ENCODE measurements at regions not wholly inside any gene's neighbourhood (a gene's known extent, or its start where the extent isn't known, plus 50 kb on each side); places are given as distances from the start of the nearest gene placed in this dataset.

- Histone ChIP-seq H3K4me1 (peaks cover 15 to 16% of the 10 kb centered on the region in 2 donors), H3K36me3 (no peaks in the 10 kb centered on the region), H3K4me3 (replicated peaks in 1 of 3) (no peak overlapping the region), H3K9me3 (no peaks in the 10 kb centered on the region), H3K27ac (peak overlapping the region in 1 of 3 donors; percentile 34), H3K27me3 (no peaks in the 10 kb centered on the region)
- intact Hi-C loops (cut with DNase I) = no loop called here
- TF ChIP-seq CTCF (IDR thresholded peaks at IDR 0.05) (no peak), POLR2A (IDR thresholded peaks at IDR 0.05) (no peak)
- DNase-seq = no peak
These were observed 78.7 kb downstream of the NKX2-1 start for GRCh38 chr14:36441283-36441682.

- Histone ChIP-seq H3K27me3 (no peaks in the 10 kb centered on the region), H3K4me1 (peaks cover 15 to 16% of the 10 kb centered on the region in 2 donors), H3K36me3 (no peaks in the 10 kb centered on the region), H3K27ac (no peak overlapping the region), H3K4me3 (replicated peaks in 1 of 3) (no peak overlapping the region), H3K9me3 (no peaks in the 10 kb centered on the region)
- 27 to 37% methylated on average over 4 of the region's 4 CpGs for WGBS, 2 donors
- intact Hi-C loops (cut with DNase I) = no loop called here
- TF ChIP-seq CTCF (IDR thresholded peaks at IDR 0.05) (no peak), POLR2A (IDR thresholded peaks at IDR 0.05) (no peak)
- no peak for DNase-seq
These were observed 80.3 kb downstream of the NKX2-1 start for GRCh38 chr14:36439766-36440165.

- TF ChIP-seq CTCF (IDR thresholded peaks at IDR 0.05) (no peak), POLR2A (IDR thresholded peaks at IDR 0.05) (no peak)
- DNase-seq = no peak
- H3K27me3 ChIP-seq = no peaks in the 10 kb centered on the region
- no peak overlapping the region for H3K4me3 ChIP-seq (replicated peaks in 1 of 3)
- H3K36me3 ChIP-seq = no peaks in the 10 kb centered on the region
- intact Hi-C loops (cut with DNase I) = no loop called here
- no peaks in the 10 kb centered on the region for H3K9me3 ChIP-seq
- 81 to 90% methylated on average over 4 of the region's 4 CpGs for WGBS, 2 donors
- peaks cover 15 to 16% of the 10 kb centered on the region in 2 donors for H3K4me1 ChIP-seq
- no peak overlapping the region for H3K27ac ChIP-seq
These were observed 81.1 kb downstream of the NKX2-1 start for GRCh38 chr14:36438883-36439282.

GRCh38 chr14:36430662-36431084 is 89.4 kb downstream of the NKX2-1 start:
- no peaks in the 10 kb centered on the region for H3K4me1 ChIP-seq
- intact Hi-C loops (cut with DNase I) = no loop called here
- H3K27ac ChIP-seq = no peak overlapping the region
- no peaks in the 10 kb centered on the region for H3K36me3 ChIP-seq
- no peak for DNase-seq
- TF ChIP-seq CTCF (IDR thresholded peaks at IDR 0.05) (no peak), POLR2A (IDR thresholded peaks at IDR 0.05) (no peak)
- H3K9me3 ChIP-seq = no peaks in the 10 kb centered on the region
- 71 to 75% methylated on average over 5 of the region's 5 CpGs for WGBS, 2 donors
- no peak overlapping the region for H3K4me3 ChIP-seq (replicated peaks in 1 of 3)
- no peaks in the 10 kb centered on the region for H3K27me3 ChIP-seq

- 74 to 77% methylated on average over 4 of the region's 4 CpGs for WGBS, 2 donors
These were observed 89.9 kb downstream of the NKX2-1 start for GRCh38 chr14:36430169-36430568.

More at GRCh38 chr14:36430169-36430568, 89.9 kb downstream of the NKX2-1 start:
- DNase-seq = no peak
- TF ChIP-seq CTCF (IDR thresholded peaks at IDR 0.05) (no peak), POLR2A (IDR thresholded peaks at IDR 0.05) (no peak)
- Histone ChIP-seq H3K4me1 (no peaks in the 10 kb centered on the region), H3K9me3 (no peaks in the 10 kb centered on the region), H3K27ac (no peak overlapping the region), H3K4me3 (replicated peaks in 1 of 3) (no peak overlapping the region), H3K36me3 (no peaks in the 10 kb centered on the region), H3K27me3 (no peaks in the 10 kb centered on the region)
- intact Hi-C loops (cut with DNase I) = no loop called here
